ENCODE measurements at regions not wholly inside any gene's neighbourhood (a gene's known extent, or its start where the extent isn't known, plus 50 kb on each side); places are given as distances from the start of the nearest gene placed in this dataset.
"Not testable (repeated sequence)": the region's sequence is repeated elsewhere in the genome, so short reads cannot be mapped to it uniquely, and the experiment has no call there.

GRCh38 chr11:3476937-3477885, 98.3 kb upstream of the ZNF195 start:
- intact Hi-C loops (cut with DNase I); H3K27me3 ChIP-seq (replicated peaks; ENCODE audit: insufficient read depth); H3K36me3 ChIP-seq; H3K9me3 ChIP-seq; H3K4me1 ChIP-seq (replicated peaks): not testable (repeated sequence)
- WGBS, result 44% methylated on average over 20 of the region's 20 CpGs
- peak overlapping the region; percentile 18 to 20 for H3K4me3 ChIP-seq
- peak; percentile 80 for DNase-seq (ENCODE audit: low spot score)
- TF ChIP-seq CTCF (IDR thresholded peaks at IDR 0.05), result peak in 1 of 4 experiments; percentile 22
- H3K27ac ChIP-seq, result peak overlapping the region; percentile 79 to 80

GRCh38 chr11:3476084-3476936, 97.4 kb upstream of the ZNF195 start:
- Histone ChIP-seq H3K4me3 (peak overlapping the region; percentile 18 to 20), H3K27ac (peak overlapping the region; percentile 79 to 80)
- DNase-seq (ENCODE audit: low spot score); H3K9me3 ChIP-seq; intact Hi-C loops (cut with DNase I); H3K4me1 ChIP-seq (replicated peaks); H3K36me3 ChIP-seq; H3K27me3 ChIP-seq (replicated peaks; ENCODE audit: insufficient read depth): not testable (repeated sequence)
- peak in 2 of 4 experiments; percentile 7 to 43 for TF ChIP-seq CTCF (IDR thresholded peaks at IDR 0.05)
- 47% methylated on average over 27 of the region's 27 CpGs for WGBS

GRCh38 chr11:3468963-3469362, 90.0 kb upstream of the ZNF195 start:
- H3K27me3 ChIP-seq (replicated peaks; ENCODE audit: insufficient read depth); H3K4me3 ChIP-seq; intact Hi-C loops (cut with DNase I); H3K36me3 ChIP-seq; H3K27ac ChIP-seq; H3K9me3 ChIP-seq; DNase-seq (ENCODE audit: low spot score); H3K4me1 ChIP-seq (replicated peaks): not testable (repeated sequence)
- WGBS, result 86% methylated on average over 8 of the region's 8 CpGs

GRCh38 chr11:3467599-3467998, 88.7 kb upstream of the ZNF195 start:
- H3K9me3 ChIP-seq; H3K27ac ChIP-seq; DNase-seq (ENCODE audit: low spot score); H3K4me1 ChIP-seq (replicated peaks); intact Hi-C loops (cut with DNase I); H3K4me3 ChIP-seq; H3K27me3 ChIP-seq (replicated peaks; ENCODE audit: insufficient read depth); H3K36me3 ChIP-seq: not testable (repeated sequence)
- WGBS, result 71% methylated on average over 5 of the region's 5 CpGs

GRCh38 chr11:3455666-3456065, 76.7 kb upstream of the ZNF195 start:
- 57% methylated on average over 10 of the region's 10 CpGs for WGBS

GRCh38 chr11:3454844-3455243, 75.9 kb upstream of the ZNF195 start:
- intact Hi-C loops (cut with DNase I), result loop anchor here (10.0 kb wide), 1 partner anchor 130 kb away; no protein-coding TSS in a partner anchor
- TF ChIP-seq POLR2AphosphoS5 (IDR thresholded peaks at IDR 0.05) (peak; percentile 51), CTCF (IDR thresholded peaks at IDR 0.05) (peak; percentile 69 to 93 (median 88))
- not testable (repeated sequence) for H3K27me3 ChIP-seq (replicated peaks; ENCODE audit: insufficient read depth); H3K9me3 ChIP-seq; H3K36me3 ChIP-seq; H3K4me1 ChIP-seq (replicated peaks); H3K4me3 ChIP-seq
- H3K27ac ChIP-seq, result peak overlapping the region in 1 of 2 donors; percentile 69
- DNase-seq (ENCODE audit: low spot score), result peak; percentile 68
- WGBS, result 0% methylated on average over 16 of the region's 16 CpGs

More at GRCh38 chr11:3455666-3456065, 76.7 kb upstream of the ZNF195 start:
- H3K4me3 ChIP-seq; H3K9me3 ChIP-seq; H3K27me3 ChIP-seq (replicated peaks; ENCODE audit: insufficient read depth); DNase-seq (ENCODE audit: low spot score); H3K36me3 ChIP-seq; H3K4me1 ChIP-seq (replicated peaks): not testable (repeated sequence)
- peak overlapping the region; percentile 42 to 69 for H3K27ac ChIP-seq
- intact Hi-C loops (cut with DNase I), result loop anchor here (10.0 kb wide), 1 partner anchor 129 kb away; no protein-coding TSS in a partner anchor

- intact Hi-C loops (cut with DNase I), result loop anchor here (10.0 kb wide), 1 partner anchor 131 kb away; no protein-coding TSS in a partner anchor
These were observed 74.8 kb upstream of the ZNF195 start for GRCh38 chr11:3453596-3454256.

GRCh38 chr11:3450822-3451221, 71.9 kb upstream of the ZNF195 start:
- 83% methylated on average over 1 of the region's 1 CpG for WGBS
- H3K9me3 ChIP-seq; H3K27me3 ChIP-seq (replicated peaks; ENCODE audit: insufficient read depth); H3K4me1 ChIP-seq (replicated peaks); H3K27ac ChIP-seq; H3K4me3 ChIP-seq; H3K36me3 ChIP-seq; DNase-seq (ENCODE audit: low spot score): not testable (repeated sequence)
- intact Hi-C loops (cut with DNase I), result loop anchor here (10.0 kb wide), 1 partner anchor 134 kb away; no protein-coding TSS in a partner anchor

More at GRCh38 chr11:3453596-3454256, 74.8 kb upstream of the ZNF195 start:
- WGBS, result 37% methylated on average over 9 of the region's 9 CpGs
- H3K27me3 ChIP-seq (replicated peaks; ENCODE audit: insufficient read depth); H3K9me3 ChIP-seq; H3K4me3 ChIP-seq; H3K36me3 ChIP-seq; H3K4me1 ChIP-seq (replicated peaks); DNase-seq (ENCODE audit: low spot score); H3K27ac ChIP-seq: not testable (repeated sequence)

All from prostate gland (tissue), 2 donors.